A673 (cell line): ENCODE measurements at regions not wholly inside any gene's neighbourhood (a gene's known extent, or its start where the extent isn't known, plus 50 kb on each side); places are given as distances from the start of the nearest gene placed in this dataset.

Experiments used
- EZH2 ChIP-seq: fragments of 200-600 bp; sonication (generic); IDR thresholded peaks from 2 replicates; pipeline ENCODE4 v1.6.1; 2017; ENCODE audit warnings: borderline replicate concordance, low read depth, mild to moderate bottlenecking, mixed read lengths, antibody characterized with exemption, low read length; ENCODE audit not compliant: poor library complexity, severe bottlenecking
- TF ChIP-seq, protein P1 (sequence below): fragments of 300-800, 200-600 bp; sonication (generic); conservative IDR thresholded peaks from 2 replicates; pipeline ENCODE4 v1.5.1; 2017; ENCODE audit warnings: low read depth, mild to moderate bottlenecking, antibody characterized with exemption, low read length, moderate library complexity, mixed read lengths

DNA sequence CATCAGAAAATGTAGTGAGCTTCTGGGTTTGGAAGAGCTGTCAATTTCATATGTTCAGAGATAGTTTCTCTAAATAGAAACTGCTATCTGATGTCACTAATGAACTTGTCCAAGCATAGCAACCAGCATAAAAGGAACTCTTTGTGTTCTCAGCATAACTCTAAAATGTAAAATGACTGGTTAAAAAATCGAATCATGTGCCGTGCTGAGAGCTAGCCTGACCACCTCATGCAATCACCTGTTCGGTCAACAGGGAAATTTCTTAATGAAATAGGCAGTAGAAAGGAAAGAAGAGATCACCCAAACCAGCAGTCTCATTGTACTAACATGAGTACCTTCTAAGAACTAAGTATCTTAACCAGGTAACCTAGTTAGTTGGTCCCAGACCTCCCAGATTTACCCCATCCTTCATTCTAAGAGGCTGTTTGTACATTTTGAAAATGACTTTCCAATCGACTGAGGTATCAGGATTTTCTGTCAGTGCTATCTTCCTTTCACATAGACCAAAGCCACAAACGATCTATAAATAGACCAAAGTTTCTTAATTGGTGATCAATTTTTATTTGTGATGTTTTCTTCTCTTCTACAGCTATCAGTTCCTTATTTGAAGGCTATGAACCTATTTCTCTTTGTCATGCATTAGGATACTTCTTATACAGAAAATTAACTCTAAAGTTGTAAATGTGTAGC lies 147.3 kb downstream of the TLR5 start:
- TF ChIP-seq, protein P1, sequence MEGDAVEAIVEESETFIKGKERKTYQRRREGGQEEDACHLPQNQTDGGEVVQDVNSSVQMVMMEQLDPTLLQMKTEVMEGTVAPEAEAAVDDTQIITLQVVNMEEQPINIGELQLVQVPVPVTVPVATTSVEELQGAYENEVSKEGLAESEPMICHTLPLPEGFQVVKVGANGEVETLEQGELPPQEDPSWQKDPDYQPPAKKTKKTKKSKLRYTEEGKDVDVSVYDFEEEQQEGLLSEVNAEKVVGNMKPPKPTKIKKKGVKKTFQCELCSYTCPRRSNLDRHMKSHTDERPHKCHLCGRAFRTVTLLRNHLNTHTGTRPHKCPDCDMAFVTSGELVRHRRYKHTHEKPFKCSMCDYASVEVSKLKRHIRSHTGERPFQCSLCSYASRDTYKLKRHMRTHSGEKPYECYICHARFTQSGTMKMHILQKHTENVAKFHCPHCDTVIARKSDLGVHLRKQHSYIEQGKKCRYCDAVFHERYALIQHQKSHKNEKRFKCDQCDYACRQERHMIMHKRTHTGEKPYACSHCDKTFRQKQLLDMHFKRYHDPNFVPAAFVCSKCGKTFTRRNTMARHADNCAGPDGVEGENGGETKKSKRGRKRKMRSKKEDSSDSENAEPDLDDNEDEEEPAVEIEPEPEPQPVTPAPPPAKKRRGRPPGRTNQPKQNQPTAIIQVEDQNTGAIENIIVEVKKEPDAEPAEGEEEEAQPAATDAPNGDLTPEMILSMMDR: no peak
- no peak for TF ChIP-seq EZH2
